Neural crest cell (in vitro differentiated cells): ENCODE measurements at regions not wholly inside any gene's neighbourhood (a gene's known extent, or its start where the extent isn't known, plus 50 kb on each side); places are given as distances from the start of the nearest gene placed in this dataset.

Experiments used
- DNase-seq: peaks from one replicate; pipeline ENCODE4 v3.0.0; 2021; ENCODE audit warnings: low read depth, mixed read lengths, low spot score
- H3K27ac Mint-ChIP-seq: one replicate; pipeline ENCODE4 v1.8.0; 2021; ENCODE audit warnings: mild to moderate bottlenecking, mixed read lengths; ENCODE audit not compliant: unreplicated experiment
- H3K27me3 Mint-ChIP-seq: 2 replicates; pipeline ENCODE4 v1.8.0; 2021; ENCODE audit warnings: low read depth, mild to moderate bottlenecking, mixed read lengths
- H3K36me3 Mint-ChIP-seq: 2 replicates; pipeline ENCODE4 v1.8.0; 2021; ENCODE audit warnings: low read depth, mild to moderate bottlenecking, mixed read lengths
- H3K4me1 Mint-ChIP-seq: 2 replicates; pipeline ENCODE4 v1.8.0; 2021; ENCODE audit warnings: mixed read lengths
- H3K4me3 Mint-ChIP-seq: one replicate; pipeline ENCODE4 v1.8.0; 2021; ENCODE audit warnings: mild to moderate bottlenecking, mixed read lengths
- H3K9me3 Mint-ChIP-seq: 2 replicates; pipeline ENCODE4 v1.8.0; 2021; ENCODE audit warnings: mixed read lengths
- TF ChIP-seq, protein P1 (sequence below): fragments of 200-600 bp; sonication (generic); conservative IDR thresholded peaks from 2 replicates; pipeline ENCODE4 v1.5.0; 2021; ENCODE audit warnings: antibody characterized with exemption, mild to moderate bottlenecking

- peaks cover 18% of the 10 kb centered on the region for H3K4me1 Mint-ChIP-seq
- peaks cover 12% of the 10 kb centered on the region for H3K9me3 Mint-ChIP-seq
- no peak overlapping the region for H3K27ac Mint-ChIP-seq
- TF ChIP-seq, protein P1, sequence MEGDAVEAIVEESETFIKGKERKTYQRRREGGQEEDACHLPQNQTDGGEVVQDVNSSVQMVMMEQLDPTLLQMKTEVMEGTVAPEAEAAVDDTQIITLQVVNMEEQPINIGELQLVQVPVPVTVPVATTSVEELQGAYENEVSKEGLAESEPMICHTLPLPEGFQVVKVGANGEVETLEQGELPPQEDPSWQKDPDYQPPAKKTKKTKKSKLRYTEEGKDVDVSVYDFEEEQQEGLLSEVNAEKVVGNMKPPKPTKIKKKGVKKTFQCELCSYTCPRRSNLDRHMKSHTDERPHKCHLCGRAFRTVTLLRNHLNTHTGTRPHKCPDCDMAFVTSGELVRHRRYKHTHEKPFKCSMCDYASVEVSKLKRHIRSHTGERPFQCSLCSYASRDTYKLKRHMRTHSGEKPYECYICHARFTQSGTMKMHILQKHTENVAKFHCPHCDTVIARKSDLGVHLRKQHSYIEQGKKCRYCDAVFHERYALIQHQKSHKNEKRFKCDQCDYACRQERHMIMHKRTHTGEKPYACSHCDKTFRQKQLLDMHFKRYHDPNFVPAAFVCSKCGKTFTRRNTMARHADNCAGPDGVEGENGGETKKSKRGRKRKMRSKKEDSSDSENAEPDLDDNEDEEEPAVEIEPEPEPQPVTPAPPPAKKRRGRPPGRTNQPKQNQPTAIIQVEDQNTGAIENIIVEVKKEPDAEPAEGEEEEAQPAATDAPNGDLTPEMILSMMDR, result no peak
- H3K27me3 Mint-ChIP-seq, result no peaks in the 10 kb centered on the region
- peaks cover 8% of the 10 kb centered on the region for H3K36me3 Mint-ChIP-seq
- no peak overlapping the region for H3K4me3 Mint-ChIP-seq
- no peak for DNase-seq
These were observed 49.9 kb upstream of the COX10 start for GRCh38 chr17:14019186-14019956.
